Spleen (tissue), 7 donors: ENCODE measurements at regions not wholly inside any gene's neighbourhood (a gene's known extent, or its start where the extent isn't known, plus 50 kb on each side); places are given as distances from the start of the nearest gene placed in this dataset.

Experiments
- POLR2A ChIP-seq, 3 donors: fragments of 450-650 bp; IDR thresholded peaks; one replicate each; pipeline ENCODE4 v1.5.1; 2017; ENCODE audit warnings: antibody characterized with exemption in 3 of 3, mild to moderate bottlenecking in 1 of 3
- POLR2AphosphoS5 ChIP-seq, 3 donors: sonication (generic); formaldehyde crosslinking; IDR thresholded peaks; one replicate each; pipeline ENCODE4 v1.5.1; 2017; ENCODE audit warnings: antibody characterized with exemption in 3 of 3
- TF ChIP-seq, protein P1 (sequence below), 11 experiments: fragments of 200-600 bp in 7 of 11; fragments of 450-650 bp in 4 of 11; sonication (generic) in 4 of 11; IDR thresholded peaks in 8 of 11; conservative IDR thresholded peaks in 3 of 11; 1 replicate in 7 of 11; 2 replicates in 4 of 11; pipeline versions ENCODE4 v1.4.0 to v1.8.0; 2016 to 2021; ENCODE audit warnings: antibody characterized with exemption in 11 of 11, inconsistent platforms in 4 of 11, mild to moderate bottlenecking in 1 of 11
- donor health status: DM: no; HTN: no; CAD: no; lungs with moderate emphysema.
- donor health status: DM: no; HTN: no; CAD: no.
- donor health status: DM: no; HTN: no; CAD: no.

- TF ChIP-seq POLR2A (IDR thresholded peaks at IDR 0.05) (no peak), POLR2AphosphoS5 (IDR thresholded peaks at IDR 0.05) (no peak)
- TF ChIP-seq, protein P1, sequence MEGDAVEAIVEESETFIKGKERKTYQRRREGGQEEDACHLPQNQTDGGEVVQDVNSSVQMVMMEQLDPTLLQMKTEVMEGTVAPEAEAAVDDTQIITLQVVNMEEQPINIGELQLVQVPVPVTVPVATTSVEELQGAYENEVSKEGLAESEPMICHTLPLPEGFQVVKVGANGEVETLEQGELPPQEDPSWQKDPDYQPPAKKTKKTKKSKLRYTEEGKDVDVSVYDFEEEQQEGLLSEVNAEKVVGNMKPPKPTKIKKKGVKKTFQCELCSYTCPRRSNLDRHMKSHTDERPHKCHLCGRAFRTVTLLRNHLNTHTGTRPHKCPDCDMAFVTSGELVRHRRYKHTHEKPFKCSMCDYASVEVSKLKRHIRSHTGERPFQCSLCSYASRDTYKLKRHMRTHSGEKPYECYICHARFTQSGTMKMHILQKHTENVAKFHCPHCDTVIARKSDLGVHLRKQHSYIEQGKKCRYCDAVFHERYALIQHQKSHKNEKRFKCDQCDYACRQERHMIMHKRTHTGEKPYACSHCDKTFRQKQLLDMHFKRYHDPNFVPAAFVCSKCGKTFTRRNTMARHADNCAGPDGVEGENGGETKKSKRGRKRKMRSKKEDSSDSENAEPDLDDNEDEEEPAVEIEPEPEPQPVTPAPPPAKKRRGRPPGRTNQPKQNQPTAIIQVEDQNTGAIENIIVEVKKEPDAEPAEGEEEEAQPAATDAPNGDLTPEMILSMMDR (IDR thresholded peaks at IDR 0.05 in 8 of 11, conservative IDR thresholded peaks at IDR 0.05 in 3 of 11), result no peak
These were observed 897.8 kb downstream of the EPHA7 start for GRCh38 chr6:92521553-92521952.
